SK-N-SH (cell line): ENCODE measurements at regions not wholly inside any gene's neighbourhood (a gene's known extent, or its start where the extent isn't known, plus 50 kb on each side); places are given as distances from the start of the nearest gene placed in this dataset.

Source experiments
- CTCF ChIA-PET: fragments of 300-600, 350-600 bp; formaldehyde crosslinking; extraction: SDS; loops from one replicate; lab custom pipeline; 2021; lab: Yijun Ruan, JAX
- POLR2A ChIA-PET: fragments of 350-600 bp; sonication (Branson Sonifier 250); formaldehyde crosslinking; extraction: SDS; loops from one replicate; lab custom pipeline; 2020; ENCODE audit warnings: antibody characterized with exemption, inconsistent platforms; lab: Yijun Ruan, JAX
- DNase-seq: peaks from one replicate; pipeline ENCODE4 v3.0.0; 2012
- H2AFZ ChIP-seq: fragments of 200-600 bp; sonication (generic); 2 replicates; pipeline ENCODE4 v1.8.1; 2016; ENCODE audit warnings: antibody characterized with exemption, mild to moderate bottlenecking, low read depth
- H3F3A ChIP-seq: fragments of 200-600 bp; sonication (generic); replicated peaks from 2 replicates; pipeline ENCODE3; 2016; ENCODE audit warnings: antibody characterized with exemption, mild to moderate bottlenecking; ENCODE audit not compliant: insufficient read depth
- H3K27ac ChIP-seq, 2 experiments: fragments of 200-500 bp in 1 of 2; fragments of 200-600 bp in 1 of 2; sonication (Bioruptor generic) in 1 of 2; sonication (generic), shearing (Covaris generic) in 1 of 2; 2 replicates each; pipeline versions ENCODE4 v1.5.1 to v1.6.1; 2014 to 2016; ENCODE audit warnings: low read depth in 2 of 2, inconsistent platforms in 1 of 2, low read length in 1 of 2, mild to moderate bottlenecking in 1 of 2, mixed read lengths in 1 of 2
- H3K27me3 ChIP-seq: fragments of 200-600 bp; sonication (generic), shearing (Covaris generic); 2 replicates; pipeline ENCODE4 v1.6.1; 2016; ENCODE audit warnings: mixed run types; ENCODE audit not compliant: insufficient read depth
- H3K36me3 ChIP-seq, 2 experiments: fragments of 200-500 bp in 1 of 2; fragments of 200-600 bp in 1 of 2; sonication (Bioruptor generic) in 1 of 2; sonication (generic) in 1 of 2; replicated peaks in 1 of 2; 2 replicates each; pipeline versions ENCODE3 to v1.5.1; 2014 to 2016; ENCODE audit warnings: low read length in 1 of 2, mild to moderate bottlenecking in 1 of 2; ENCODE audit not compliant: insufficient read depth in 2 of 2, control insufficient read depth in 1 of 2
- H3K4me1 ChIP-seq, 2 experiments: fragments of 200-500 bp in 1 of 2; fragments of 200-600 bp in 1 of 2; sonication (Bioruptor generic) in 1 of 2; sonication (generic), shearing (Covaris generic) in 1 of 2; 2 replicates each; pipeline versions ENCODE4 v1.5.1 to v1.6.1; 2014 to 2016; ENCODE audit warnings: low read depth in 1 of 2, low read length in 1 of 2, mixed run types in 1 of 2; ENCODE audit not compliant: insufficient read depth in 2 of 2, control insufficient read depth in 1 of 2
- H3K4me2 ChIP-seq: fragments of 200-600 bp; sonication (generic), shearing (Covaris generic); 2 replicates; pipeline ENCODE4 v1.6.1; 2017; ENCODE audit warnings: mixed run types
- H3K4me3 ChIP-seq, 2 experiments: fragments of 200-500 bp in 1 of 2; fragments of 200-600 bp in 1 of 2; sonication (Bioruptor generic) in 1 of 2; sonication (generic), shearing (Covaris generic) in 1 of 2; 2 replicates each; pipeline versions ENCODE4 v1.5.1 to v1.8.1; 2014 to 2016; ENCODE audit warnings: low read depth in 2 of 2, inconsistent platforms in 1 of 2, low read length in 1 of 2, mild to moderate bottlenecking in 1 of 2, mixed read lengths in 1 of 2, moderate library complexity in 1 of 2
- H3K79me2 ChIP-seq: fragments of 200-600 bp; sonication (generic); 2 replicates; pipeline ENCODE4 v1.8.1; 2017; ENCODE audit warnings: mild to moderate bottlenecking; ENCODE audit not compliant: insufficient read depth
- H3K9ac ChIP-seq: fragments of 200-600 bp; sonication (generic); 2 replicates; pipeline ENCODE4 v1.6.1; 2017; ENCODE audit warnings: mixed run types
- H3K9me2 ChIP-seq: fragments of 200-600 bp; sonication (generic); 2 replicates; pipeline ENCODE4 v1.6.1; 2017; ENCODE audit warnings: mixed run types
- H3K9me3 ChIP-seq: fragments of 200-600 bp; sonication (generic); 2 replicates; pipeline ENCODE4 v1.6.1; 2017; ENCODE audit warnings: mixed run types, mild to moderate bottlenecking, moderate library complexity
- H4K20me1 ChIP-seq: fragments of 200-600 bp; sonication (generic); 2 replicates; pipeline ENCODE4 v1.6.1; 2017; ENCODE audit warnings: mild to moderate bottlenecking, mixed run types; ENCODE audit not compliant: insufficient read depth
- CHD2 ChIP-seq: fragments of 150-350 bp; IDR thresholded peaks from 2 replicates; pipeline ENCODE4 v1.6.1; 2018; ENCODE audit warnings: low read length; ENCODE audit not compliant: partially characterized antibody
- CTCF ChIP-seq: fragments of 200-600 bp; sonication (generic); IDR thresholded peaks from 2 replicates; pipeline ENCODE4 v1.6.1; 2017; ENCODE audit warnings: antibody characterized with exemption, mild to moderate bottlenecking, moderate library complexity
- ELF1 ChIP-seq: IDR thresholded peaks from 2 replicates; pipeline ENCODE4 v1.4.0; 2012
- EP300 ChIP-seq, 2 experiments: IDR thresholded peaks; 2 replicates each; pipeline versions ENCODE4 v1.4.0 to v1.6.1; 2012; ENCODE audit warnings: borderline replicate concordance in 1 of 2, low read depth in 1 of 2, low read length in 1 of 2
- EZH2phosphoT487 ChIP-seq: fragments of 200-600 bp; sonication (generic); IDR thresholded peaks from 2 replicates; pipeline ENCODE4 v1.6.1; 2017; ENCODE audit warnings: low read depth, mixed run types, mild to moderate bottlenecking, antibody characterized with exemption, moderate library complexity, borderline replicate concordance
- FOSL2 ChIP-seq: IDR thresholded peaks from 2 replicates; pipeline ENCODE4 v1.4.0; 2012; ENCODE audit warnings: low read depth, mild to moderate bottlenecking, moderate library complexity, borderline replicate concordance
- FOXM1 ChIP-seq: IDR thresholded peaks from 2 replicates; pipeline ENCODE4 v1.4.0; 2012; ENCODE audit warnings: low read depth, mild to moderate bottlenecking
- GABPA ChIP-seq: IDR thresholded peaks from 2 replicates; pipeline ENCODE4 v1.4.0; 2012; ENCODE audit warnings: low read depth, mild to moderate bottlenecking
- GATA2 ChIP-seq: sonication (generic); formaldehyde crosslinking; IDR thresholded peaks from 2 replicates; pipeline ENCODE4 v1.5.0; 2020; ENCODE audit warnings: mild to moderate bottlenecking, missing genetic modification reagents
- MAX ChIP-seq: IDR thresholded peaks from 2 replicates; pipeline ENCODE4 v1.4.0; 2012; ENCODE audit warnings: low read depth
- MEF2A ChIP-seq: IDR thresholded peaks from 2 replicates; pipeline ENCODE4 v1.4.0; 2012; ENCODE audit warnings: low read depth, borderline replicate concordance
- NRF1 ChIP-seq: IDR thresholded peaks from 2 replicates; pipeline ENCODE4 v1.6.1; 2012; ENCODE audit warnings: low read depth, mild to moderate bottlenecking, low read length
- RAD21 ChIP-seq: IDR thresholded peaks from 2 replicates; pipeline ENCODE4 v1.6.1; 2012; ENCODE audit warnings: mild to moderate bottlenecking, low read length
- SMC3 ChIP-seq: IDR thresholded peaks from 2 replicates; pipeline ENCODE4 v1.6.1; 2012; ENCODE audit warnings: low read depth, low read length, improper control_type of control experiment
- TAF1 ChIP-seq: IDR thresholded peaks from 2 replicates; pipeline ENCODE4 v1.6.1; 2012; ENCODE audit warnings: low read depth, mild to moderate bottlenecking, low read length, moderate library complexity, borderline replicate concordance
- TCF12 ChIP-seq: IDR thresholded peaks from 2 replicates; pipeline ENCODE4 v1.4.0; 2012
- TEAD4 ChIP-seq: IDR thresholded peaks from 2 replicates; pipeline ENCODE4 v1.4.0; 2012; ENCODE audit warnings: mild to moderate bottlenecking, borderline replicate concordance; ENCODE audit not compliant: insufficient read depth
- USF1 ChIP-seq: IDR thresholded peaks from 2 replicates; pipeline ENCODE4 v1.4.0; 2012; ENCODE audit warnings: low read depth, borderline replicate concordance
- USF2 ChIP-seq: fragments of 150-350 bp; IDR thresholded peaks from 2 replicates; pipeline ENCODE4 v1.6.1; 2017; ENCODE audit warnings: antibody characterized with exemption, low read length, low read depth, borderline replicate concordance
- WGBS: methylation state at CpG from one replicate; pipeline ENCODE4 v1.1.6; 2017; ENCODE audit warnings: low lambda C conversion rate; 5-methylcytosine and 5-hydroxymethylcytosine counted together

GRCh38 chr10:85047979-85048378 is 719.6 kb downstream of the CCSER2 start:
- no peak for DNase-seq
- 15% methylated on average over 1 of the region's 1 CpG for WGBS
- Histone ChIP-seq H3K9me3 (no peaks in the 10 kb centered on the region), H3K9ac (no peak overlapping the region), H3K36me3 (no peaks in the 10 kb centered on the region), H3K9me2 (no peaks in the 10 kb centered on the region), H3K4me2 (no peak overlapping the region), H3F3A (no peaks in the 10 kb centered on the region), H3K4me3 (no peak overlapping the region), H3K27ac (no peak overlapping the region), H4K20me1 (no peaks in the 10 kb centered on the region), H2AFZ (no peak overlapping the region), H3K27me3 (no peaks in the 10 kb centered on the region), H3K79me2 (no peaks in the 10 kb centered on the region), H3K4me1 (no peaks in the 10 kb centered on the region)
- ChIA-PET CTCF (interaction anchor here (1.0 kb wide), 1 partner anchor 15 kb away, joined by 3 read pairs; no protein-coding TSS in a partner anchor), POLR2A (no interaction called here)
- TF ChIP-seq RAD21 (no peak), SMC3 (no peak), MAX (no peak), ELF1 (no peak), CTCF (no peak), EP300 (IDR thresholded peaks at IDR 0.05; ENCODE audit: borderline replicate concordance in 1 of 2, low read depth in 1 of 2, low read length in 1 of 2) (no peak), TAF1 (no peak), TCF12 (no peak), FOXM1 (no peak), EZH2phosphoT487 (no peak), FOSL2 (no peak), USF1 (no peak), GATA2 (no peak), MEF2A (no peak), USF2 (no peak), GABPA (no peak), CHD2 (no peak), NRF1 (no peak), TEAD4 (no peak)
